ENCODE measurements at regions not wholly inside any gene's neighbourhood (a gene's known extent, or its start where the extent isn't known, plus 50 kb on each side); places are given as distances from the start of the nearest gene placed in this dataset.

DNA sequence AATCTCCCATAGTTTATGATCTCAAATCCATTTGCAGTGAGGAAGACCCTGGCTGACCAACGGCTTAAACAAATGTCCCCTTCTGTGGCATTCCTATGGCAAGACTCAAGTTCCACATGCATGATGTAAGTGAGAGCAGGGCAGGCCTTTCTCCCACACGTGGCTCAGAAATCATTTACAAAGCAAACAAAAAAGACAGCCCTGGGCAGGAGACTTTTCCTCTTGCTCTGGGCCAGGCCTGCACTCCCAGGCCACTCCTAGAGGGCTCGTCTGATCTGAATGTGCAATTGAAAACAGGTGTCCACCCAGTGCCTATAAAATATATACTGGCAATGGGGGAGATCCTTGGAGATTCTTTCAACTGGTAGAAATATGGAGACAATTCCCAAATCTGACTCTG is 123.1 kb downstream of the DMRT2 start:
- Histone ChIP-seq H3K79me2 (replicated peaks; ENCODE audit: insufficient read depth) (no peaks in the 10 kb centered on the region), H3K9me2 (ENCODE audit: insufficient read depth) (no peaks in the 10 kb centered on the region), H3K4me3 (no peak overlapping the region), H3K4me1 (ENCODE audit: insufficient read depth) (no peaks in the 10 kb centered on the region), H3K36me3 (ENCODE audit: insufficient read depth) (no peaks in the 10 kb centered on the region), H2AFZ (no peak overlapping the region), H3F3A (replicated peaks; ENCODE audit: low read depth) (no peaks in the 10 kb centered on the region), H4K20me1 (replicated peaks; ENCODE audit: insufficient read depth) (no peaks in the 10 kb centered on the region), H3K4me2 (no peak overlapping the region), H3K27ac (ENCODE audit: low read depth) (no peak overlapping the region), H3K27me3 (ENCODE audit: insufficient read depth) (no peaks in the 10 kb centered on the region)
- Mint-ChIP-seq H3K27ac (no peak overlapping the region), H3K4me3 (no peak overlapping the region), H3K27me3 (ENCODE audit: insufficient read depth, low read depth, poor library complexity) (peaks cover 2% of the 10 kb centered on the region), H3K36me3 (ENCODE audit: low read depth) (no peaks in the 10 kb centered on the region), H3K9me3 (no peaks in the 10 kb centered on the region), H3K4me1 (peaks cover 4% of the 10 kb centered on the region; the same call in 1 of the 3 replicates)
- DNase-seq (ENCODE audit: low spot score) (no peak), ATAC-seq (no peak)
- TF ChIP-seq, protein P1, sequence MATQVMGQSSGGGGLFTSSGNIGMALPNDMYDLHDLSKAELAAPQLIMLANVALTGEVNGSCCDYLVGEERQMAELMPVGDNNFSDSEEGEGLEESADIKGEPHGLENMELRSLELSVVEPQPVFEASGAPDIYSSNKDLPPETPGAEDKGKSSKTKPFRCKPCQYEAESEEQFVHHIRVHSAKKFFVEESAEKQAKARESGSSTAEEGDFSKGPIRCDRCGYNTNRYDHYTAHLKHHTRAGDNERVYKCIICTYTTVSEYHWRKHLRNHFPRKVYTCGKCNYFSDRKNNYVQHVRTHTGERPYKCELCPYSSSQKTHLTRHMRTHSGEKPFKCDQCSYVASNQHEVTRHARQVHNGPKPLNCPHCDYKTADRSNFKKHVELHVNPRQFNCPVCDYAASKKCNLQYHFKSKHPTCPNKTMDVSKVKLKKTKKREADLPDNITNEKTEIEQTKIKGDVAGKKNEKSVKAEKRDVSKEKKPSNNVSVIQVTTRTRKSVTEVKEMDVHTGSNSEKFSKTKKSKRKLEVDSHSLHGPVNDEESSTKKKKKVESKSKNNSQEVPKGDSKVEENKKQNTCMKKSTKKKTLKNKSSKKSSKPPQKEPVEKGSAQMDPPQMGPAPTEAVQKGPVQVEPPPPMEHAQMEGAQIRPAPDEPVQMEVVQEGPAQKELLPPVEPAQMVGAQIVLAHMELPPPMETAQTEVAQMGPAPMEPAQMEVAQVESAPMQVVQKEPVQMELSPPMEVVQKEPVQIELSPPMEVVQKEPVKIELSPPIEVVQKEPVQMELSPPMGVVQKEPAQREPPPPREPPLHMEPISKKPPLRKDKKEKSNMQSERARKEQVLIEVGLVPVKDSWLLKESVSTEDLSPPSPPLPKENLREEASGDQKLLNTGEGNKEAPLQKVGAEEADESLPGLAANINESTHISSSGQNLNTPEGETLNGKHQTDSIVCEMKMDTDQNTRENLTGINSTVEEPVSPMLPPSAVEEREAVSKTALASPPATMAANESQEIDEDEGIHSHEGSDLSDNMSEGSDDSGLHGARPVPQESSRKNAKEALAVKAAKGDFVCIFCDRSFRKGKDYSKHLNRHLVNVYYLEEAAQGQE (IDR thresholded peaks at IDR 0.05; ENCODE audit: unreplicated experiment), result no peak
- TF ChIP-seq, protein P2, sequence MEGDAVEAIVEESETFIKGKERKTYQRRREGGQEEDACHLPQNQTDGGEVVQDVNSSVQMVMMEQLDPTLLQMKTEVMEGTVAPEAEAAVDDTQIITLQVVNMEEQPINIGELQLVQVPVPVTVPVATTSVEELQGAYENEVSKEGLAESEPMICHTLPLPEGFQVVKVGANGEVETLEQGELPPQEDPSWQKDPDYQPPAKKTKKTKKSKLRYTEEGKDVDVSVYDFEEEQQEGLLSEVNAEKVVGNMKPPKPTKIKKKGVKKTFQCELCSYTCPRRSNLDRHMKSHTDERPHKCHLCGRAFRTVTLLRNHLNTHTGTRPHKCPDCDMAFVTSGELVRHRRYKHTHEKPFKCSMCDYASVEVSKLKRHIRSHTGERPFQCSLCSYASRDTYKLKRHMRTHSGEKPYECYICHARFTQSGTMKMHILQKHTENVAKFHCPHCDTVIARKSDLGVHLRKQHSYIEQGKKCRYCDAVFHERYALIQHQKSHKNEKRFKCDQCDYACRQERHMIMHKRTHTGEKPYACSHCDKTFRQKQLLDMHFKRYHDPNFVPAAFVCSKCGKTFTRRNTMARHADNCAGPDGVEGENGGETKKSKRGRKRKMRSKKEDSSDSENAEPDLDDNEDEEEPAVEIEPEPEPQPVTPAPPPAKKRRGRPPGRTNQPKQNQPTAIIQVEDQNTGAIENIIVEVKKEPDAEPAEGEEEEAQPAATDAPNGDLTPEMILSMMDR (conservative IDR thresholded peaks at IDR 0.05; ENCODE audit: low read depth in 2 of 2), result no peak
- TF ChIP-seq ZNF331 (CRISPR knock-in tag; IDR thresholded peaks at IDR 0.05; ENCODE audit: low read depth), result no peak
- no peak for TF ChIP-seq ZNF114 (CRISPR knock-in tag; IDR thresholded peaks at IDR 0.05)
- TF ChIP-seq, protein P3, sequence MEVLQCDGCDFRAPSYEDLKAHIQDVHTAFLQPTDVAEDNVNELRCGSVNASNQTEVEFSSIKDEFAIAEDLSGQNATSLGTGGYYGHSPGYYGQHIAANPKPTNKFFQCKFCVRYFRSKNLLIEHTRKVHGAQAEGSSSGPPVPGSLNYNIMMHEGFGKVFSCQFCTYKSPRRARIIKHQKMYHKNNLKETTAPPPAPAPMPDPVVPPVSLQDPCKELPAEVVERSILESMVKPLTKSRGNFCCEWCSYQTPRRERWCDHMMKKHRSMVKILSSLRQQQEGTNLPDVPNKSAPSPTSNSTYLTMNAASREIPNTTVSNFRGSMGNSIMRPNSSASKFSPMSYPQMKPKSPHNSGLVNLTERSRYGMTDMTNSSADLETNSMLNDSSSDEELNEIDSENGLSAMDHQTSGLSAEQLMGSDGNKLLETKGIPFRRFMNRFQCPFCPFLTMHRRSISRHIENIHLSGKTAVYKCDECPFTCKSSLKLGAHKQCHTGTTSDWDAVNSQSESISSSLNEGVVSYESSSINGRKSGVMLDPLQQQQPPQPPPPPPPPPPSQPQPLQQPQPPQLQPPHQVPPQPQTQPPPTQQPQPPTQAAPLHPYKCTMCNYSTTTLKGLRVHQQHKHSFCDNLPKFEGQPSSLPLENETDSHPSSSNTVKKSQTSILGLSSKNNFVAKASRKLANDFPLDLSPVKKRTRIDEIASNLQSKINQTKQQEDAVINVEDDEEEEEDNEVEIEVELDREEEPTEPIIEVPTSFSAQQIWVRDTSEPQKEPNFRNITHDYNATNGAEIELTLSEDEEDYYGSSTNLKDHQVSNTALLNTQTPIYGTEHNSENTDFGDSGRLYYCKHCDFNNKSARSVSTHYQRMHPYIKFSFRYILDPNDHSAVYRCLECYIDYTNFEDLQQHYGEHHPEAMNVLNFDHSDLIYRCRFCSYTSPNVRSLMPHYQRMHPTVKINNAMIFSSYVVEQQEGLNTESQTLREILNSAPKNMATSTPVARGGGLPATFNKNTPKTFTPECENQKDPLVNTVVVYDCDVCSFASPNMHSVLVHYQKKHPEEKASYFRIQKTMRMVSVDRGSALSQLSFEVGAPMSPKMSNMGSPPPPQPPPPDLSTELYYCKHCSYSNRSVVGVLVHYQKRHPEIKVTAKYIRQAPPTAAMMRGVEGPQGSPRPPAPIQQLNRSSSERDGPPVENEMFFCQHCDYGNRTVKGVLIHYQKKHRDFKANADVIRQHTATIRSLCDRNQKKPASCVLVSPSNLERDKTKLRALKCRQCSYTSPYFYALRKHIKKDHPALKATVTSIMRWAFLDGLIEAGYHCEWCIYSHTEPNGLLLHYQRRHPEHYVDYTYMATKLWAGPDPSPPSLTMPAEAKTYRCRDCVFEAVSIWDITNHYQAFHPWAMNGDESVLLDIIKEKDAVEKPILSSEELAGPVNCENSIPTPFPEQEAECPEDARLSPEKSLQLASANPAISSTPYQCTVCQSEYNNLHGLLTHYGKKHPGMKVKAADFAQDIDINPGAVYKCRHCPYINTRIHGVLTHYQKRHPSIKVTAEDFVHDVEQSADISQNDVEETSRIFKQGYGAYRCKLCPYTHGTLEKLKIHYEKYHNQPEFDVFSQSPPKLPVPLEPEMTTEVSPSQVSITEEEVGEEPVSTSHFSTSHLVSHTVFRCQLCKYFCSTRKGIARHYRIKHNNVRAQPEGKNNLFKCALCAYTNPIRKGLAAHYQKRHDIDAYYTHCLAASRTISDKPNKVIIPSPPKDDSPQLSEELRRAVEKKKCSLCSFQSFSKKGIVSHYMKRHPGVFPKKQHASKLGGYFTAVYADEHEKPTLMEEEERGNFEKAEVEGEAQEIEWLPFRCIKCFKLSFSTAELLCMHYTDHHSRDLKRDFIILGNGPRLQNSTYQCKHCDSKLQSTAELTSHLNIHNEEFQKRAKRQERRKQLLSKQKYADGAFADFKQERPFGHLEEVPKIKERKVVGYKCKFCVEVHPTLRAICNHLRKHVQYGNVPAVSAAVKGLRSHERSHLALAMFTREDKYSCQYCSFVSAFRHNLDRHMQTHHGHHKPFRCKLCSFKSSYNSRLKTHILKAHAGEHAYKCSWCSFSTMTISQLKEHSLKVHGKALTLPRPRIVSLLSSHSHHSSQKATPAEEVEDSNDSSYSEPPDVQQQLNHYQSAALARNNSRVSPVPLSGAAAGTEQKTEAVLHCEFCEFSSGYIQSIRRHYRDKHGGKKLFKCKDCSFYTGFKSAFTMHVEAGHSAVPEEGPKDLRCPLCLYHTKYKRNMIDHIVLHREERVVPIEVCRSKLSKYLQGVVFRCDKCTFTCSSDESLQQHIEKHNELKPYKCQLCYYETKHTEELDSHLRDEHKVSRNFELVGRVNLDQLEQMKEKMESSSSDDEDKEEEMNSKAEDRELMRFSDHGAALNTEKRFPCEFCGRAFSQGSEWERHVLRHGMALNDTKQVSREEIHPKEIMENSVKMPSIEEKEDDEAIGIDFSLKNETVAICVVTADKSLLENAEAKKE (CRISPR knock-in tag; IDR thresholded peaks at IDR 0.05), result no peak
- no peak for TF ChIP-seq POLR2AphosphoS5 (IDR thresholded peaks at IDR 0.05; ENCODE audit: low read depth)
- no peak for TF ChIP-seq CREB1 (CRISPR knock-in tag; IDR thresholded peaks at IDR 0.05; ENCODE audit: low read depth)
- TF ChIP-seq, protein P4, sequence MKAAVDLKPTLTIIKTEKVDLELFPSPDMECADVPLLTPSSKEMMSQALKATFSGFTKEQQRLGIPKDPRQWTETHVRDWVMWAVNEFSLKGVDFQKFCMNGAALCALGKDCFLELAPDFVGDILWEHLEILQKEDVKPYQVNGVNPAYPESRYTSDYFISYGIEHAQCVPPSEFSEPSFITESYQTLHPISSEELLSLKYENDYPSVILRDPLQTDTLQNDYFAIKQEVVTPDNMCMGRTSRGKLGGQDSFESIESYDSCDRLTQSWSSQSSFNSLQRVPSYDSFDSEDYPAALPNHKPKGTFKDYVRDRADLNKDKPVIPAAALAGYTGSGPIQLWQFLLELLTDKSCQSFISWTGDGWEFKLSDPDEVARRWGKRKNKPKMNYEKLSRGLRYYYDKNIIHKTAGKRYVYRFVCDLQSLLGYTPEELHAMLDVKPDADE (IDR thresholded peaks at IDR 0.05), result no peak

Data from GM23338 (cell line).